ENCODE measurements at regions not wholly inside any gene's neighbourhood (a gene's known extent, or its start where the extent isn't known, plus 50 kb on each side); places are given as distances from the start of the nearest gene placed in this dataset.

DNA sequence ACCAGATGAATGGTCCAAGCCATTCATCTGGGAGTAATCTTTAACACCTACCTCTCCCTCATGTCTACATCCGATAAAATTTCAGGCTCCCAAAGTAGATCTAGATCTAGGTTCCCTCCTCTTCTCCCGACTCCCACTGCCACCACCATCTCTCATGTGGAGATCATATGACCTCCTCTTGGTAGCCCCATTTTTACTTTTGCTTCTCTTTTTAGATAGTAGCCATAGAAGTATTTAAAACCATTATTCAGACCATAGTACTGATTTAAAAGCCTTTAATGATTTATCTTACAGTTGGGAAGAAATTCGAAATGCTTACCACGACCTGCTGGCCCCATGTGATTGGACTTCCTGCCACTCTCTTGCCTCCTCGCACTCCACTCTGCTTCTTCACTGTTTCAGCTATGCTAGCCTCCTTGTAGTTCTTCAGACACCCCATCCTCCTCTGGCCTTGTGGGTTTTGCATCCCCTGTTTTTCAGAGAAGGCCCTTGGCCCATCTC is 98.5 kb downstream of the RASSF10 start:
- Histone ChIP-seq H3K4me1 (ENCODE audit: control insufficient read depth, insufficient read depth, low read length) (no peaks in the 10 kb centered on the region), H3K27ac (ENCODE audit: extremely low read depth, low read depth, low read length) (no peak overlapping the region), H3K9me3 (ENCODE audit: control insufficient read depth, insufficient read depth, low read depth, low read length) (no peaks in the 10 kb centered on the region), H3K4me3 (ENCODE audit: low read depth, low read length) (no peak overlapping the region), H3K36me3 (ENCODE audit: control insufficient read depth in 2 of 2, insufficient read depth in 1 of 2, low read length in 2 of 2) (no peaks in the 10 kb centered on the region)
- ChIA-PET CTCF (no interaction called here), POLR2A (no interaction called here)
- no peak for TF ChIP-seq ZNF626 (tag by site-specific recombination; IDR thresholded peaks at IDR 0.05)
- no peak for TF ChIP-seq FEZF1 (tag by site-specific recombination; IDR thresholded peaks at IDR 0.05)
- no peak for TF ChIP-seq TCF7L2 (IDR thresholded peaks at IDR 0.05; ENCODE audit: borderline replicate concordance, low read depth, low read length)

GRCh38 chr11:13108416-13108815 is 99.3 kb downstream of the RASSF10 start:
- CTCF ChIA-PET, result no interaction called here
- Histone ChIP-seq H3K9me3 (ENCODE audit: control insufficient read depth, insufficient read depth, low read depth, low read length) (no peaks in the 10 kb centered on the region), H3K4me3 (ENCODE audit: low read depth, low read length) (no peak overlapping the region), H3K27ac (ENCODE audit: extremely low read depth, low read depth, low read length) (no peak overlapping the region), H3K4me1 (ENCODE audit: control insufficient read depth, insufficient read depth, low read length) (no peaks in the 10 kb centered on the region), H3K36me3 (ENCODE audit: control insufficient read depth in 2 of 2, insufficient read depth in 1 of 2, low read length in 2 of 2) (no peaks in the 10 kb centered on the region)
- POLR2A ChIA-PET, result no interaction called here
- TF ChIP-seq ZNF248 (tag by site-specific recombination; IDR thresholded peaks at IDR 0.05) (no peak), OSR2 (tag by site-specific recombination; IDR thresholded peaks at IDR 0.05) (no peak), ZNF416 (tag by site-specific recombination; IDR thresholded peaks at IDR 0.05) (no peak), ZNF184 (tag by site-specific recombination; IDR thresholded peaks at IDR 0.05) (no peak), ZBTB6 (tag by site-specific recombination; IDR thresholded peaks at IDR 0.05) (no peak), ZNF561 (tag by site-specific recombination; IDR thresholded peaks at IDR 0.05; ENCODE audit: borderline replicate concordance) (no peak), ZNF544 (tag by site-specific recombination; IDR thresholded peaks at IDR 0.05) (no peak), ZNF280D (tag by site-specific recombination; IDR thresholded peaks at IDR 0.05) (no peak), GLIS2 (tag by site-specific recombination; IDR thresholded peaks at IDR 0.05) (no peak), ZSCAN30 (tag by site-specific recombination; IDR thresholded peaks at IDR 0.05) (no peak), ZNF529 (tag by site-specific recombination; IDR thresholded peaks at IDR 0.05; ENCODE audit: insufficient replicate concordance) (no peak), KLF16 (tag by site-specific recombination; IDR thresholded peaks at IDR 0.05) (no peak), HOXD13 (CRISPR knock-in tag; IDR thresholded peaks at IDR 0.05; ENCODE audit: borderline replicate concordance) (no peak), GFI1B (tag by site-specific recombination; IDR thresholded peaks at IDR 0.05) (no peak), ZNF654 (tag by site-specific recombination; IDR thresholded peaks at IDR 0.05; ENCODE audit: low read depth) (no peak), ZNF645 (tag by site-specific recombination; IDR thresholded peaks at IDR 0.05) (no peak), ZBTB49 (tag by site-specific recombination; IDR thresholded peaks at IDR 0.05; ENCODE audit: low read depth) (no peak), KLF9 (tag by site-specific recombination; IDR thresholded peaks at IDR 0.05; ENCODE audit: low read depth) (no peak), ZNF423 (tag by site-specific recombination; IDR thresholded peaks at IDR 0.05) (no peak)

Measured in HEK293 (cell line).